MM.1S (cell line): ENCODE measurements at regions not wholly inside any gene's neighbourhood (a gene's known extent, or its start where the extent isn't known, plus 50 kb on each side); places are given as distances from the start of the nearest gene placed in this dataset.

Experiments
- CTCF ChIP-seq: fragments of 300-600 bp; sonication (generic); IDR thresholded peaks from 2 replicates; pipeline ENCODE4 v1.5.1; 2016; ENCODE audit warnings: antibody characterized with exemption, low read length, mixed read lengths
- EZH2 ChIP-seq: fragments of 300-600 bp; sonication (generic); optimal IDR thresholded peaks from 2 replicates; pipeline ENCODE3; 2017; ENCODE audit warnings: low read depth, mild to moderate bottlenecking, antibody characterized with exemption, low read length, mixed read lengths

- TF ChIP-seq CTCF, result no peak
- no peak for TF ChIP-seq EZH2
Measured at GRCh38 chr1:217240656-217241055, 390.2 kb downstream of the GPATCH2 start.
